HCT116 (cell line): ENCODE measurements at regions not wholly inside any gene's neighbourhood (a gene's known extent, or its start where the extent isn't known, plus 50 kb on each side); places are given as distances from the start of the nearest gene placed in this dataset.

ENCODE experiments used
- ATAC-seq: fragments of 200-7000 bp; cut with Tn5 transposase; 2 replicates; pipeline ENCODE4 v1.9.1; 2020; ENCODE audit warnings: mild to moderate bottlenecking, moderate library complexity
- BruUV-seq: library from RNA; stranded (reverse); fragments of 400-500 nt; replicated peaks from 2 replicates; lab custom pipeline; 2021; lab: Mats Ljungman, UMichigan
- CTCF ChIA-PET: fragments of 300-600 bp; sonication (Branson Sonifier 250); formaldehyde crosslinking; loops from one replicate; lab custom pipeline; 2021; ENCODE audit warnings: antibody characterized with exemption; lab: Charles Lee
- POLR2A ChIA-PET: fragments of 300-600, 350-600 bp; sonication (Branson Sonifier 250); formaldehyde crosslinking; loops from one replicate; lab custom pipeline; 2021; ENCODE audit warnings: antibody characterized with exemption; lab: Charles Lee
- RAD21 ChIA-PET, 2 experiments: fragments of 300-600 bp; sonication (Branson Sonifier 250); formaldehyde crosslinking; loops; one replicate each; lab custom pipeline; 2023; ENCODE audit warnings: low total read pairs in 2 of 2; ENCODE audit not compliant: uncharacterized antibody in 2 of 2, unreplicated experiment in 2 of 2, low non-redundant PET in 1 of 2; lab: Charles Lee
- DNase-seq: peaks from one replicate; pipeline ENCODE4 v3.0.0-alpha.2; 2010; ENCODE audit warnings: low read depth, low spot score
- H2AFZ ChIP-seq: fragments of 200-600 bp; shearing (Covaris generic), sonication (generic); 2 replicates; pipeline ENCODE4 v1.6.1; 2017; ENCODE audit warnings: low read depth, mixed run types, mixed read lengths, antibody characterized with exemption, low read length; ENCODE audit not compliant: poor library complexity, severe bottlenecking
- H3K27ac ChIP-seq: 2 replicates; pipeline ENCODE4 v1.5.1; 2012; ENCODE audit warnings: low read depth, low read length
- H3K27me3 ChIP-seq: fragments of 200-600 bp; sonication (generic); 2 replicates; pipeline ENCODE4 v1.6.1; 2016; ENCODE audit warnings: mixed run types, low read length, mixed read lengths; ENCODE audit not compliant: insufficient read depth
- H3K36me3 ChIP-seq, 2 experiments: fragments of 200-500 bp in 1 of 2; fragments of 200-600 bp in 1 of 2; sonication (Bioruptor generic) in 1 of 2; sonication (generic) in 1 of 2; 2 replicates each; pipeline versions ENCODE4 v1.5.1 to v1.6.1; 2014 to 2016; ENCODE audit warnings: low read length in 2 of 2, inconsistent platforms in 1 of 2, mixed read lengths in 1 of 2, mixed run types in 1 of 2; ENCODE audit not compliant: insufficient read depth in 2 of 2, control insufficient read depth in 1 of 2
- H3K4me1 ChIP-seq, 2 experiments: fragments of 200-600 bp in 1 of 2; sonication (generic) in 1 of 2; 2 replicates each; pipeline versions ENCODE4 v1.5.1 to v1.6.1; 2012 to 2017; ENCODE audit warnings: low read length in 2 of 2, inconsistent platforms in 1 of 2, mild to moderate bottlenecking in 1 of 2, mixed read lengths in 1 of 2, mixed run types in 1 of 2, moderate library complexity in 1 of 2; ENCODE audit not compliant: insufficient read depth in 2 of 2, control insufficient read depth in 1 of 2
- H3K4me2 ChIP-seq: fragments of 200-600 bp; sonication (generic); 2 replicates; pipeline ENCODE4 v1.6.1; 2017; ENCODE audit warnings: mixed run types, low read length, mixed read lengths
- H3K4me3 ChIP-seq, 2 experiments: fragments of 200-600 bp in 1 of 2; sonication (generic) in 1 of 2; replicated peaks in 1 of 2; 2 replicates each; pipeline ENCODE4 v1.5.1; 2011 to 2016; ENCODE audit warnings: low read length in 2 of 2, control low read depth in 1 of 2, low read depth in 1 of 2, mild to moderate bottlenecking in 1 of 2, mixed read lengths in 1 of 2, mixed run types in 1 of 2
- H3K79me2 ChIP-seq: fragments of 200-600 bp; sonication (generic); 2 replicates; pipeline ENCODE4 v1.6.1; 2017; ENCODE audit warnings: mild to moderate bottlenecking, mixed run types, low read length, moderate library complexity, mixed read lengths; ENCODE audit not compliant: insufficient read depth
- H3K9ac ChIP-seq: fragments of 200-600 bp; sonication (generic); 2 replicates; pipeline ENCODE4 v1.6.1; 2016; ENCODE audit warnings: low read length, mixed read lengths
- H3K9me2 ChIP-seq: fragments of 200-600 bp; sonication (generic), shearing (Covaris generic); 2 replicates; pipeline ENCODE4 v1.6.1; 2017; ENCODE audit warnings: mixed run types, mild to moderate bottlenecking, moderate library complexity; ENCODE audit not compliant: insufficient read depth
- H3K9me3 ChIP-seq, 2 experiments: fragments of 200-500 bp in 1 of 2; fragments of 200-600 bp in 1 of 2; sonication (Bioruptor generic) in 1 of 2; sonication (generic) in 1 of 2; 2 replicates each; pipeline ENCODE4 v1.6.1; 2014 to 2017; ENCODE audit warnings: low read length in 2 of 2, mixed read lengths in 2 of 2, inconsistent platforms in 1 of 2, low read depth in 1 of 2, mild to moderate bottlenecking in 1 of 2, mixed run types in 1 of 2, moderate library complexity in 1 of 2; ENCODE audit not compliant: control insufficient read depth in 1 of 2, insufficient read depth in 1 of 2
- H4K20me1 ChIP-seq: fragments of 200-600 bp; sonication (generic), shearing (Covaris generic); 2 replicates; pipeline ENCODE4 v1.6.1; 2017; ENCODE audit warnings: mixed run types, mild to moderate bottlenecking, moderate library complexity; ENCODE audit not compliant: insufficient read depth
- EGR1 ChIP-seq: IDR thresholded peaks from 2 replicates; pipeline ENCODE4 v1.6.1; 2012; ENCODE audit warnings: low read depth
- ELF1 ChIP-seq: IDR thresholded peaks from 2 replicates; pipeline ENCODE4 v1.6.1; 2012; ENCODE audit warnings: low read depth, borderline replicate concordance
- EZH2 ChIP-seq: fragments of 200-600 bp; sonication (generic); IDR thresholded peaks from 2 replicates; pipeline ENCODE4 v1.6.1; 2017; ENCODE audit warnings: antibody characterized with exemption, mixed run types
- JUND ChIP-seq: IDR thresholded peaks from 2 replicates; pipeline ENCODE4 v1.6.1; 2012
- POLR2A ChIP-seq: IDR thresholded peaks from 2 replicates; pipeline ENCODE4 v1.7.0; 2011; ENCODE audit warnings: borderline replicate concordance; ENCODE audit not compliant: insufficient read depth, insufficient read length; ENCODE audit errors: extremely low read depth
- POLR2AphosphoS5 ChIP-seq: IDR thresholded peaks from 2 replicates; pipeline ENCODE4 v1.6.1; 2011; ENCODE audit warnings: mild to moderate bottlenecking, low read depth, low read length, moderate library complexity
- RAD21 ChIP-seq: IDR thresholded peaks from 2 replicates; pipeline ENCODE4 v1.6.1; 2012; ENCODE audit warnings: low read depth, mild to moderate bottlenecking
- SIN3A ChIP-seq: IDR thresholded peaks from 2 replicates; pipeline ENCODE4 v1.6.1; 2012; ENCODE audit warnings: low read depth
- SP1 ChIP-seq: IDR thresholded peaks from 2 replicates; pipeline ENCODE4 v1.6.1; 2012; ENCODE audit warnings: low read depth
- SRF ChIP-seq: IDR thresholded peaks from 2 replicates; pipeline ENCODE4 v1.6.1; 2012; ENCODE audit warnings: low read depth
- YY1 ChIP-seq: IDR thresholded peaks from 2 replicates; pipeline ENCODE4 v1.6.1; 2011; ENCODE audit warnings: low read length, low read depth, moderate library complexity, mild to moderate bottlenecking; ENCODE audit not compliant: insufficient replicate concordance; ENCODE audit errors: extremely low read depth
- ZFX ChIP-seq: fragments of 450-650 bp; IDR thresholded peaks from 2 replicates; pipeline ENCODE4 v1.6.1; 2017
- ZNF274 ChIP-seq: fragments of 200-500 bp; sonication (Bioruptor generic); IDR thresholded peaks from 2 replicates; pipeline ENCODE4 v1.6.1; 2014; ENCODE audit warnings: mild to moderate bottlenecking, low read depth, low read length, inconsistent platforms
- intact Hi-C: fragments of 100-400 bp; cut with micrococcal nuclease; formaldehyde crosslinking; loops from 2 replicates; pipeline ENCODE4 v1.10.0; 2022
- TF ChIP-seq, protein P1 (sequence below): IDR thresholded peaks from 2 replicates; pipeline ENCODE4 v1.6.1; 2012; ENCODE audit warnings: low read depth
- TF ChIP-seq, protein P2 (sequence below), 3 experiments: fragments of 200-600 bp in 1 of 3; sonication (generic) in 1 of 3; IDR thresholded peaks in 2 of 3; conservative IDR thresholded peaks in 1 of 3; 2 replicates each; pipeline ENCODE4 v1.5.1; 2012 to 2017; ENCODE audit warnings: low read depth in 2 of 3, low read length in 2 of 3, antibody characterized with exemption in 1 of 3, borderline replicate concordance in 1 of 3, control low read depth in 1 of 3, mild to moderate bottlenecking in 1 of 3, mixed read lengths in 1 of 3, mixed run types in 1 of 3, moderate library complexity in 1 of 3; ENCODE audit not compliant: insufficient read depth in 1 of 3

DNA sequence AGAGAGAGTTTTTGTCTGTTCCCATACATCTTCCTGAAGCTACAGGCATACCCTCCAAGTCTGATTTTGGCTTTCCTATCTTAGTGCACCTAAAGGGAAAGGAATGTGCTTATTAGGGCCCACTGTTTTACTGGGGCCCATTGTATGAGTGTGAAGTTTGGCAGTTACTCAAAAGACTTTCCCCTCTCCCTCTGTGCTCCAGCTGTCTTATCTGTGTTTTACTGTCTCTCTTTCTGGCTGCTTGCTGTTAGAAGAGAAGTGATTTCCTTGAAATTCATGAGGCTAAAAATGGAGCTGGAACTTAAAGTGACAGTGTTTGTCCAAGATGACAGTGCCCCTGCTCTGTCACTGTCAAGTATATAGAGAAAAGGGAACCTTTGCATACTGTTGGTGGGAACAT is 436.2 kb downstream of the OCA2 start (continued):
- TF ChIP-seq, protein P1, sequence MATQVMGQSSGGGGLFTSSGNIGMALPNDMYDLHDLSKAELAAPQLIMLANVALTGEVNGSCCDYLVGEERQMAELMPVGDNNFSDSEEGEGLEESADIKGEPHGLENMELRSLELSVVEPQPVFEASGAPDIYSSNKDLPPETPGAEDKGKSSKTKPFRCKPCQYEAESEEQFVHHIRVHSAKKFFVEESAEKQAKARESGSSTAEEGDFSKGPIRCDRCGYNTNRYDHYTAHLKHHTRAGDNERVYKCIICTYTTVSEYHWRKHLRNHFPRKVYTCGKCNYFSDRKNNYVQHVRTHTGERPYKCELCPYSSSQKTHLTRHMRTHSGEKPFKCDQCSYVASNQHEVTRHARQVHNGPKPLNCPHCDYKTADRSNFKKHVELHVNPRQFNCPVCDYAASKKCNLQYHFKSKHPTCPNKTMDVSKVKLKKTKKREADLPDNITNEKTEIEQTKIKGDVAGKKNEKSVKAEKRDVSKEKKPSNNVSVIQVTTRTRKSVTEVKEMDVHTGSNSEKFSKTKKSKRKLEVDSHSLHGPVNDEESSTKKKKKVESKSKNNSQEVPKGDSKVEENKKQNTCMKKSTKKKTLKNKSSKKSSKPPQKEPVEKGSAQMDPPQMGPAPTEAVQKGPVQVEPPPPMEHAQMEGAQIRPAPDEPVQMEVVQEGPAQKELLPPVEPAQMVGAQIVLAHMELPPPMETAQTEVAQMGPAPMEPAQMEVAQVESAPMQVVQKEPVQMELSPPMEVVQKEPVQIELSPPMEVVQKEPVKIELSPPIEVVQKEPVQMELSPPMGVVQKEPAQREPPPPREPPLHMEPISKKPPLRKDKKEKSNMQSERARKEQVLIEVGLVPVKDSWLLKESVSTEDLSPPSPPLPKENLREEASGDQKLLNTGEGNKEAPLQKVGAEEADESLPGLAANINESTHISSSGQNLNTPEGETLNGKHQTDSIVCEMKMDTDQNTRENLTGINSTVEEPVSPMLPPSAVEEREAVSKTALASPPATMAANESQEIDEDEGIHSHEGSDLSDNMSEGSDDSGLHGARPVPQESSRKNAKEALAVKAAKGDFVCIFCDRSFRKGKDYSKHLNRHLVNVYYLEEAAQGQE = no peak
- no peak for TF ChIP-seq ELF1
- TF ChIP-seq ZNF274 = no peak
- no peak for TF ChIP-seq RAD21
- TF ChIP-seq EZH2 = no peak

DNA sequence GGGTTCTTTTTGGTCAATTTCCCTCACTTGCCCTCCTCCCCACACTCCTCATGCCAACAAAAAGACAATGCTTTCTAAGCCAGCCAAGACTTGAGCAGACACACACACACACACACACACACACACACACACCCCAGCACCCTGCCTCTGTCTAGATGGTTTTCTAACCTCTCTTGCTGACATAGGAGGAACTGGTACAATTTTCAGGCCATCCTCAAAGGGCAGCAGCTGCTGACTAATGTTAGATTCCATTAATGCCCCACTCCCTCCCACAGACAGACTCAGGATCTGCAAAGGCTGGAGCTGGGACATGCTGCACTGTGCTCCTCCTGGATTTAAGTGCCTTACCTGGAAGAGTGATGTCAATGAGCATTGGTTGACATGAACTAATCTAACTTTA is 438.4 kb downstream of the OCA2 start:
- Histone ChIP-seq H3K4me1 (no peaks in the 10 kb centered on the region), H3K9me3 (peaks cover 10 to 31% of the 10 kb centered on the region in 2 experiments; a peak in 2 of 4 replicates), H3K36me3 (no peaks in the 10 kb centered on the region), H3K27me3 (no peaks in the 10 kb centered on the region), H4K20me1 (no peaks in the 10 kb centered on the region), H3K4me3 (no peak overlapping the region), H3K9me2 (no peaks in the 10 kb centered on the region), H3K79me2 (no peaks in the 10 kb centered on the region), H3K9ac (no peak overlapping the region), H3K27ac (no peak overlapping the region), H2AFZ (no peak overlapping the region), H3K4me2 (no peak overlapping the region)
- ChIA-PET RAD21 (no interaction called here), POLR2A (no interaction called here), CTCF (no interaction called here)
- BruUV-seq = no TSS peak
- no peak for TF ChIP-seq YY1
- no peak for TF ChIP-seq ZNF274
- TF ChIP-seq EZH2 = no peak
- TF ChIP-seq POLR2A = no peak
- TF ChIP-seq, protein P1 = no peak
- TF ChIP-seq JUND = no peak
- no peak for TF ChIP-seq EGR1
- no peak for TF ChIP-seq SP1
- no peak for TF ChIP-seq POLR2AphosphoS5
- TF ChIP-seq SRF = no peak
- TF ChIP-seq ZFX = no peak
- TF ChIP-seq, protein P2, sequence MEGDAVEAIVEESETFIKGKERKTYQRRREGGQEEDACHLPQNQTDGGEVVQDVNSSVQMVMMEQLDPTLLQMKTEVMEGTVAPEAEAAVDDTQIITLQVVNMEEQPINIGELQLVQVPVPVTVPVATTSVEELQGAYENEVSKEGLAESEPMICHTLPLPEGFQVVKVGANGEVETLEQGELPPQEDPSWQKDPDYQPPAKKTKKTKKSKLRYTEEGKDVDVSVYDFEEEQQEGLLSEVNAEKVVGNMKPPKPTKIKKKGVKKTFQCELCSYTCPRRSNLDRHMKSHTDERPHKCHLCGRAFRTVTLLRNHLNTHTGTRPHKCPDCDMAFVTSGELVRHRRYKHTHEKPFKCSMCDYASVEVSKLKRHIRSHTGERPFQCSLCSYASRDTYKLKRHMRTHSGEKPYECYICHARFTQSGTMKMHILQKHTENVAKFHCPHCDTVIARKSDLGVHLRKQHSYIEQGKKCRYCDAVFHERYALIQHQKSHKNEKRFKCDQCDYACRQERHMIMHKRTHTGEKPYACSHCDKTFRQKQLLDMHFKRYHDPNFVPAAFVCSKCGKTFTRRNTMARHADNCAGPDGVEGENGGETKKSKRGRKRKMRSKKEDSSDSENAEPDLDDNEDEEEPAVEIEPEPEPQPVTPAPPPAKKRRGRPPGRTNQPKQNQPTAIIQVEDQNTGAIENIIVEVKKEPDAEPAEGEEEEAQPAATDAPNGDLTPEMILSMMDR (IDR thresholded peaks at IDR 0.05 in 2 of 3, conservative IDR thresholded peaks at IDR 0.05 in 1 of 3; ENCODE audit: borderline replicate concordance in 1 of 3, insufficient read depth in 1 of 3, low read depth in 2 of 3, low read length in 2 of 3) = no peak
- no peak for TF ChIP-seq SIN3A
- intact Hi-C loops = no loop called here
- DNase-seq (no peak), ATAC-seq (no peak)
